Ishikawa (cell line): ENCODE measurements at regions not wholly inside any gene's neighbourhood (a gene's known extent, or its start where the extent isn't known, plus 50 kb on each side); places are given as distances from the start of the nearest gene placed in this dataset.

Experiments
- CEBPB ChIP-seq: IDR thresholded peaks from 2 replicates; pipeline ENCODE4 v1.6.1; 2012
- EP300 ChIP-seq: IDR thresholded peaks from 2 replicates; pipeline ENCODE4 v1.6.1; 2012; ENCODE audit warnings: borderline replicate concordance
- FOXM1 ChIP-seq: IDR thresholded peaks from 2 replicates; pipeline ENCODE4 v1.6.1; 2012; ENCODE audit warnings: low read depth, borderline replicate concordance
- MAX ChIP-seq: IDR thresholded peaks from 2 replicates; pipeline ENCODE4 v1.6.1; 2012
- TAF1 ChIP-seq: IDR thresholded peaks from 2 replicates; pipeline ENCODE4 v1.6.1; 2012; ENCODE audit warnings: low read depth, mild to moderate bottlenecking
- USF1 ChIP-seq: IDR thresholded peaks from 2 replicates; pipeline ENCODE4 v1.6.1; 2012

- TF ChIP-seq USF1: no peak
- TF ChIP-seq EP300: no peak
- TF ChIP-seq TAF1: no peak
- TF ChIP-seq CEBPB: no peak
- no peak for TF ChIP-seq FOXM1
- TF ChIP-seq MAX: peak; percentile 59
Measured at GRCh38 chr1:233520261-233521191, 93.4 kb upstream of the KCNK1 start.
